GM23338 (cell line): ENCODE measurements at regions not wholly inside any gene's neighbourhood (a gene's known extent, or its start where the extent isn't known, plus 50 kb on each side); places are given as distances from the start of the nearest gene placed in this dataset.

Experiments used
- ATAC-seq: fragments of 200-7000 bp; cut with Tn5 transposase; 3 replicates; pipeline ENCODE4 v1.9.1; 2020
- DNase-seq: peaks from one replicate; pipeline ENCODE4 v3.0.0-alpha.2; 2015; ENCODE audit warnings: low spot score
- H2AFZ ChIP-seq: fragments of 200-600 bp; sonication (generic); 2 replicates; pipeline ENCODE4 v1.8.0; 2016; ENCODE audit warnings: antibody characterized with exemption, mild to moderate bottlenecking, moderate library complexity
- H3F3A ChIP-seq: fragments of 200-600 bp; sonication (generic); replicated peaks from 2 replicates; pipeline ENCODE4 v1.8.0; 2017; ENCODE audit warnings: antibody characterized with exemption, mixed run types, low read depth
- H3K27ac ChIP-seq: fragments of 200-600 bp; sonication (generic); 2 replicates; pipeline ENCODE4 v1.6.1; 2016; ENCODE audit warnings: low read depth
- H3K27me3 ChIP-seq: fragments of 200-600 bp; sonication (generic); 2 replicates; pipeline ENCODE4 v1.8.0; 2016; ENCODE audit warnings: mild to moderate bottlenecking, mixed run types, moderate library complexity; ENCODE audit not compliant: insufficient read depth
- H3K36me3 ChIP-seq: fragments of 200-600 bp; sonication (generic); 2 replicates; pipeline ENCODE4 v1.8.0; 2016; ENCODE audit warnings: mild to moderate bottlenecking; ENCODE audit not compliant: insufficient read depth
- H3K4me1 ChIP-seq: fragments of 200-600 bp; sonication (generic); 2 replicates; pipeline ENCODE4 v1.8.0; 2016; ENCODE audit warnings: mild to moderate bottlenecking, moderate library complexity; ENCODE audit not compliant: insufficient read depth
- H3K4me2 ChIP-seq: fragments of 200-600 bp; sonication (generic); 2 replicates; pipeline ENCODE4 v1.7.1; 2017; ENCODE audit warnings: mixed run types
- H3K4me3 ChIP-seq: fragments of 200-600 bp; sonication (generic); 2 replicates; pipeline ENCODE4 v1.6.1; 2016; ENCODE audit warnings: mixed run types
- H3K79me2 ChIP-seq: fragments of 200-600 bp; sonication (generic); replicated peaks from 2 replicates; pipeline ENCODE4 v1.8.0; 2017; ENCODE audit warnings: mild to moderate bottlenecking; ENCODE audit not compliant: insufficient read depth
- H3K9me2 ChIP-seq: fragments of 200-600 bp; sonication (generic); 2 replicates; pipeline ENCODE4 v1.8.0; 2017; ENCODE audit not compliant: insufficient read depth
- H4K20me1 ChIP-seq: fragments of 200-600 bp; sonication (generic); replicated peaks from 2 replicates; pipeline ENCODE4 v1.8.0; 2017; ENCODE audit warnings: mild to moderate bottlenecking; ENCODE audit not compliant: insufficient read depth
- H3K27ac Mint-ChIP-seq: 2 replicates; pipeline ENCODE4 v1.8.0; 2020; ENCODE audit warnings: inconsistent platforms, mild to moderate bottlenecking, moderate library complexity, mixed read lengths
- H3K27me3 Mint-ChIP-seq: 3 replicates; pipeline ENCODE4 v1.8.0; 2022; ENCODE audit warnings: low read depth, mild to moderate bottlenecking, moderate library complexity, mixed read lengths, inconsistent platforms; ENCODE audit not compliant: insufficient read depth, poor library complexity
- H3K36me3 Mint-ChIP-seq: 3 replicates; pipeline ENCODE4 v1.8.0; 2021; ENCODE audit warnings: low read depth, mild to moderate bottlenecking, inconsistent platforms, moderate library complexity, mixed read lengths
- H3K4me1 Mint-ChIP-seq: 3 replicates; pipeline ENCODE4 v1.8.0; 2020; ENCODE audit warnings: mild to moderate bottlenecking, inconsistent platforms, mixed read lengths
- H3K4me3 Mint-ChIP-seq: 3 replicates; pipeline ENCODE4 v1.8.0; 2021; ENCODE audit warnings: moderate library complexity, mild to moderate bottlenecking, inconsistent platforms, mixed read lengths
- H3K9me3 Mint-ChIP-seq: 3 replicates; pipeline ENCODE4 v1.8.0; 2020; ENCODE audit warnings: moderate library complexity, mild to moderate bottlenecking, inconsistent platforms, mixed read lengths
- CREB1 ChIP-seq: fragments of 250-450 bp; sonication (Bioruptor Pico); IDR thresholded peaks from 2 replicates; pipeline ENCODE4 v1.5.0; 2020; ENCODE audit warnings: low read depth, mild to moderate bottlenecking, moderate library complexity
- CTCF ChIP-seq, 2 experiments: fragments of 200-600 bp in 1 of 2; sonication (generic) in 1 of 2; conservative IDR thresholded peaks; 2 replicates each; pipeline versions ENCODE4 v1.5.1 to v1.6.1; 2016 to 2017; ENCODE audit warnings: antibody characterized with exemption in 2 of 2, low read depth in 2 of 2, mild to moderate bottlenecking in 2 of 2, moderate library complexity in 1 of 2
- EZH2 ChIP-seq: fragments of 200-600 bp; sonication (generic); IDR thresholded peaks from one replicate; pipeline ENCODE4 v1.8.0; 2017; ENCODE audit warnings: antibody characterized with exemption, mild to moderate bottlenecking, low read depth; ENCODE audit not compliant: unreplicated experiment
- EZH2phosphoT487 ChIP-seq: fragments of 200-600 bp; sonication (generic); IDR thresholded peaks from one replicate; pipeline ENCODE4 v1.8.1; 2018; ENCODE audit warnings: antibody characterized with exemption; ENCODE audit not compliant: unreplicated experiment
- JUNB ChIP-seq: IDR thresholded peaks from one replicate; pipeline ENCODE4 v1.6.1; 2016; ENCODE audit warnings: antibody characterized with exemption; ENCODE audit not compliant: unreplicated experiment
- POLR2AphosphoS5 ChIP-seq: IDR thresholded peaks from 2 replicates; pipeline ENCODE4 v1.6.1; 2016; ENCODE audit warnings: antibody characterized with exemption, low read depth
- STAT1 ChIP-seq: IDR thresholded peaks from one replicate; pipeline ENCODE4 v1.6.1; 2016; ENCODE audit warnings: antibody characterized with exemption; ENCODE audit not compliant: unreplicated experiment
- ZNF114 ChIP-seq: fragments of 250-450 bp; sonication (Bioruptor Pico); IDR thresholded peaks from 2 replicates; pipeline ENCODE4 v1.5.0; 2020; ENCODE audit warnings: mild to moderate bottlenecking, moderate library complexity
- ZNF331 ChIP-seq: fragments of 250-450 bp; sonication (Bioruptor Pico); IDR thresholded peaks from 2 replicates; pipeline ENCODE4 v1.5.0; 2020; ENCODE audit warnings: low read depth, mild to moderate bottlenecking, moderate library complexity
- TF ChIP-seq, protein P1 (sequence below): fragments of 250-450 bp; sonication (Bioruptor Pico); IDR thresholded peaks from 2 replicates; pipeline ENCODE4 v1.5.0; 2020; ENCODE audit warnings: mild to moderate bottlenecking, moderate library complexity

- Mint-ChIP-seq H3K36me3 (no peaks in the 10 kb centered on the region), H3K27me3 (no peaks in the 10 kb centered on the region), H3K27ac (no peak overlapping the region), H3K4me1 (no peaks in the 10 kb centered on the region; the same call in 1 of the 3 replicates), H3K4me3 (no peak overlapping the region), H3K9me3 (no peaks in the 10 kb centered on the region)
- no peaks in the 10 kb centered on the region for H3K27me3 ChIP-seq
- ATAC-seq (peak; percentile 98), DNase-seq (peak; percentile 62)
- no peaks in the 10 kb centered on the region for H3K79me2 ChIP-seq
- no peaks in the 10 kb centered on the region for H3F3A ChIP-seq
- H3K4me3 ChIP-seq, result no peak overlapping the region
- H2AFZ ChIP-seq, result no peak overlapping the region
- H3K4me2 ChIP-seq, result no peak overlapping the region
- H4K20me1 ChIP-seq, result no peaks in the 10 kb centered on the region
- H3K36me3 ChIP-seq, result no peaks in the 10 kb centered on the region
- H3K4me1 ChIP-seq, result peaks cover 7% of the 10 kb centered on the region; the same call in 1 of the 2 replicates
- no peak overlapping the region for H3K27ac ChIP-seq
- TF ChIP-seq CTCF (conservative IDR thresholded peaks at IDR 0.05; ENCODE audit: low read depth in 2 of 2) (peak; percentile 53 to 72), ZNF331 (CRISPR knock-in tag) (no peak)
- no peaks in the 10 kb centered on the region; the same call in 1 of the 2 replicates for H3K9me2 ChIP-seq
These were observed 109.0 kb upstream of the TAS2R1 start for GRCh38 chr5:9739135-9739534.

GRCh38 chr5:9737265-9737664, 107.1 kb upstream of the TAS2R1 start:
- ATAC-seq, result no peak
- no peaks in the 10 kb centered on the region for H3K36me3 Mint-ChIP-seq
- no peak overlapping the region for H3K27ac ChIP-seq
- peaks cover 7% of the 10 kb centered on the region; the same call in 1 of the 2 replicates for H3K4me1 ChIP-seq
- no peak overlapping the region for H3K27ac Mint-ChIP-seq
- H3K9me2 ChIP-seq, result no peaks in the 10 kb centered on the region
- no peaks in the 10 kb centered on the region for H3K79me2 ChIP-seq
- TF ChIP-seq JUNB, result no peak
- TF ChIP-seq STAT1, result no peak
- TF ChIP-seq CTCF (conservative IDR thresholded peaks at IDR 0.05; ENCODE audit: low read depth in 2 of 2), result no peak
- TF ChIP-seq ZNF114, result no peak
- no peak for TF ChIP-seq EZH2
- no peak for TF ChIP-seq EZH2phosphoT487
- TF ChIP-seq, protein P1, sequence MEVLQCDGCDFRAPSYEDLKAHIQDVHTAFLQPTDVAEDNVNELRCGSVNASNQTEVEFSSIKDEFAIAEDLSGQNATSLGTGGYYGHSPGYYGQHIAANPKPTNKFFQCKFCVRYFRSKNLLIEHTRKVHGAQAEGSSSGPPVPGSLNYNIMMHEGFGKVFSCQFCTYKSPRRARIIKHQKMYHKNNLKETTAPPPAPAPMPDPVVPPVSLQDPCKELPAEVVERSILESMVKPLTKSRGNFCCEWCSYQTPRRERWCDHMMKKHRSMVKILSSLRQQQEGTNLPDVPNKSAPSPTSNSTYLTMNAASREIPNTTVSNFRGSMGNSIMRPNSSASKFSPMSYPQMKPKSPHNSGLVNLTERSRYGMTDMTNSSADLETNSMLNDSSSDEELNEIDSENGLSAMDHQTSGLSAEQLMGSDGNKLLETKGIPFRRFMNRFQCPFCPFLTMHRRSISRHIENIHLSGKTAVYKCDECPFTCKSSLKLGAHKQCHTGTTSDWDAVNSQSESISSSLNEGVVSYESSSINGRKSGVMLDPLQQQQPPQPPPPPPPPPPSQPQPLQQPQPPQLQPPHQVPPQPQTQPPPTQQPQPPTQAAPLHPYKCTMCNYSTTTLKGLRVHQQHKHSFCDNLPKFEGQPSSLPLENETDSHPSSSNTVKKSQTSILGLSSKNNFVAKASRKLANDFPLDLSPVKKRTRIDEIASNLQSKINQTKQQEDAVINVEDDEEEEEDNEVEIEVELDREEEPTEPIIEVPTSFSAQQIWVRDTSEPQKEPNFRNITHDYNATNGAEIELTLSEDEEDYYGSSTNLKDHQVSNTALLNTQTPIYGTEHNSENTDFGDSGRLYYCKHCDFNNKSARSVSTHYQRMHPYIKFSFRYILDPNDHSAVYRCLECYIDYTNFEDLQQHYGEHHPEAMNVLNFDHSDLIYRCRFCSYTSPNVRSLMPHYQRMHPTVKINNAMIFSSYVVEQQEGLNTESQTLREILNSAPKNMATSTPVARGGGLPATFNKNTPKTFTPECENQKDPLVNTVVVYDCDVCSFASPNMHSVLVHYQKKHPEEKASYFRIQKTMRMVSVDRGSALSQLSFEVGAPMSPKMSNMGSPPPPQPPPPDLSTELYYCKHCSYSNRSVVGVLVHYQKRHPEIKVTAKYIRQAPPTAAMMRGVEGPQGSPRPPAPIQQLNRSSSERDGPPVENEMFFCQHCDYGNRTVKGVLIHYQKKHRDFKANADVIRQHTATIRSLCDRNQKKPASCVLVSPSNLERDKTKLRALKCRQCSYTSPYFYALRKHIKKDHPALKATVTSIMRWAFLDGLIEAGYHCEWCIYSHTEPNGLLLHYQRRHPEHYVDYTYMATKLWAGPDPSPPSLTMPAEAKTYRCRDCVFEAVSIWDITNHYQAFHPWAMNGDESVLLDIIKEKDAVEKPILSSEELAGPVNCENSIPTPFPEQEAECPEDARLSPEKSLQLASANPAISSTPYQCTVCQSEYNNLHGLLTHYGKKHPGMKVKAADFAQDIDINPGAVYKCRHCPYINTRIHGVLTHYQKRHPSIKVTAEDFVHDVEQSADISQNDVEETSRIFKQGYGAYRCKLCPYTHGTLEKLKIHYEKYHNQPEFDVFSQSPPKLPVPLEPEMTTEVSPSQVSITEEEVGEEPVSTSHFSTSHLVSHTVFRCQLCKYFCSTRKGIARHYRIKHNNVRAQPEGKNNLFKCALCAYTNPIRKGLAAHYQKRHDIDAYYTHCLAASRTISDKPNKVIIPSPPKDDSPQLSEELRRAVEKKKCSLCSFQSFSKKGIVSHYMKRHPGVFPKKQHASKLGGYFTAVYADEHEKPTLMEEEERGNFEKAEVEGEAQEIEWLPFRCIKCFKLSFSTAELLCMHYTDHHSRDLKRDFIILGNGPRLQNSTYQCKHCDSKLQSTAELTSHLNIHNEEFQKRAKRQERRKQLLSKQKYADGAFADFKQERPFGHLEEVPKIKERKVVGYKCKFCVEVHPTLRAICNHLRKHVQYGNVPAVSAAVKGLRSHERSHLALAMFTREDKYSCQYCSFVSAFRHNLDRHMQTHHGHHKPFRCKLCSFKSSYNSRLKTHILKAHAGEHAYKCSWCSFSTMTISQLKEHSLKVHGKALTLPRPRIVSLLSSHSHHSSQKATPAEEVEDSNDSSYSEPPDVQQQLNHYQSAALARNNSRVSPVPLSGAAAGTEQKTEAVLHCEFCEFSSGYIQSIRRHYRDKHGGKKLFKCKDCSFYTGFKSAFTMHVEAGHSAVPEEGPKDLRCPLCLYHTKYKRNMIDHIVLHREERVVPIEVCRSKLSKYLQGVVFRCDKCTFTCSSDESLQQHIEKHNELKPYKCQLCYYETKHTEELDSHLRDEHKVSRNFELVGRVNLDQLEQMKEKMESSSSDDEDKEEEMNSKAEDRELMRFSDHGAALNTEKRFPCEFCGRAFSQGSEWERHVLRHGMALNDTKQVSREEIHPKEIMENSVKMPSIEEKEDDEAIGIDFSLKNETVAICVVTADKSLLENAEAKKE, result no peak
- TF ChIP-seq POLR2AphosphoS5, result no peak
- TF ChIP-seq CREB1 (CRISPR knock-in tag), result no peak
- H3K4me3 ChIP-seq, result no peak overlapping the region
- DNase-seq, result no peak
- H3K4me2 ChIP-seq, result no peak overlapping the region
- no peak overlapping the region for H3K4me3 Mint-ChIP-seq
- H4K20me1 ChIP-seq, result no peaks in the 10 kb centered on the region
- H3K9me3 Mint-ChIP-seq, result no peaks in the 10 kb centered on the region
- H3K4me1 Mint-ChIP-seq, result no peaks in the 10 kb centered on the region; the same call in none of the 3 replicates
- H3K27me3 ChIP-seq, result no peaks in the 10 kb centered on the region
- no peak overlapping the region for H2AFZ ChIP-seq
- no peaks in the 10 kb centered on the region for H3K36me3 ChIP-seq
- H3F3A ChIP-seq, result no peaks in the 10 kb centered on the region
- H3K27me3 Mint-ChIP-seq, result no peaks in the 10 kb centered on the region
